ENCODE measurements at regions not wholly inside any gene's neighbourhood (a gene's known extent, or its start where the extent isn't known, plus 50 kb on each side); places are given as distances from the start of the nearest gene placed in this dataset.

DNA sequence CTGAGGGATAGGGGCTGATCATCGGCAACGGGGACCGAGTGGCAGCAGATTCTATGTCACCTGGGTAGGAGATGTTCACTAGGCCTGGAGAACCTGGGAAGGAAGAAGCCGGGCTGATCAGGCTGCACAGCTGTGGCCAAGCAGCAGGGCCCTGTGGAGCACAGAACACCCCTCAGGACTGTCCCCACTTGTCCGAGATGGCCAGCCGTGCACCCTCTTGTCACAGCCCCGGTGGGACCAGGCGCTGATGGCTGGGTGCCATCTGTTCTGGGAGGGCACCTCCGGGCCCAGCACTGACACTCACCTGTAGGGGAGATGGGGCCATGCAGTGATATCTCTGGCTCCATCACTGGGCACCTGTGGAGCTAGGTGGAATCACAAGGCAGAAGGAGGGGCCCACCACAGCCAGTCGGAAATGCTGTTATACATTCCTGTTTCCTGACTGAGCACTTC lies 217.9 kb upstream of the RAB6C start (continued):
- no peak for TF ChIP-seq REST (IDR thresholded peaks at IDR 0.05)

DNA sequence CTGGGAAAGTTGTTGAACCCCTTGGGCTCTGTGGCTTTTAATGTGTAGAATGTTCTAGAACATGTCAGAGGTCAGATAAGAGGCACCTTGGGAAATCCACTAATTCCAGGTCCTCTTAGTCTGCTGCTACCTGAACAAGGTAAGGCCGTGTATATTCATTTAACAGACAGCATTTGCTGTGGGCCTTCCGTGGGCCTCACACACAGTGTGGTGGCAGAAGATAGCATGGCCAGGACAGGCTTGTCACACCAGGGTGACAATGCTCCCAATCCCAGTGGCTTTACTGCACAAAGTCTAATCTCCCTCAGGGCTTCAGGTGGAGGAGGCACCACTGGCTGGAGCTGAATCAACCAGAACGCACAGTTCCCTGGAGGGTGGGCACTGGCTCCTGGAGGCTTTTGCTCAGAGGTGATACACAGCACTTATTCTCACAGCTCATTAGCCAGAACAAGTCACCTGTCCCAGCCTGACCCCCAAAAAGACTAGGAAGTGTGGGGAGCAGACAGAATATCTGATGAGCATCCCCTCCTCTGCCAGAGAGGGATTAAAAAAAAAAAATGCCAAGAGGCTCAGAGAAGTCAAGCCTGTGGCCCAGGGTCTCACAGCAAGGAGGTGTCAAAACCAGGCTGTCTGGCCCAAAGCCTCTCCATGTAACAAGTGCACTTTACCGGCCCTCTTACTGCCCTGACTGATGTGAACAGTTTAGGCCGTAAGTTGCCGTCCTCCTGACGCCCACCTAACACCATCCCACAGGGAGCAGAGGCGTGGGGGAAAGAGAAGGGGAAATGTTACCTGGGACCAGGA lies 216.9 kb upstream of the RAB6C start:
- WGBS: 88% methylated on average over 8 of the region's 8 CpGs
- Histone ChIP-seq H3K9ac (ENCODE audit: low read depth in 1 of 2, low read length in 2 of 2) (no peak overlapping the region), H3K27me3 (ENCODE audit: control insufficient read depth in 4 of 4, insufficient read depth in 4 of 4, low read length in 3 of 4) (no peaks in the 10 kb centered on the region), H3K4me3 (ENCODE audit: low read depth in 1 of 3, low read length in 3 of 3) (no peak overlapping the region), H3K27ac (ENCODE audit: low read depth in 1 of 2, low read length in 2 of 2) (no peak overlapping the region), H3K36me3 (ENCODE audit: control insufficient read depth in 4 of 4, insufficient read depth in 3 of 4, low read depth in 1 of 4, low read length in 3 of 4) (no peaks in the 10 kb centered on the region), H3K9me3 (ENCODE audit: control insufficient read depth in 4 of 4, low read length in 3 of 4) (no peaks in the 10 kb centered on the region), H3K4me1 (ENCODE audit: control insufficient read depth in 4 of 4, insufficient read depth in 4 of 4, low read length in 3 of 4) (no peaks in the 10 kb centered on the region)
- no peak for TF ChIP-seq FOXA1 (IDR thresholded peaks at IDR 0.05)
- no peak for TF ChIP-seq EGR1 (IDR thresholded peaks at IDR 0.05; ENCODE audit: low read depth in 2 of 2)
- TF ChIP-seq REST (IDR thresholded peaks at IDR 0.05): no peak
- no peak for TF ChIP-seq TAF1 (conservative IDR thresholded peaks at IDR 0.05)
- TF ChIP-seq, protein P1, sequence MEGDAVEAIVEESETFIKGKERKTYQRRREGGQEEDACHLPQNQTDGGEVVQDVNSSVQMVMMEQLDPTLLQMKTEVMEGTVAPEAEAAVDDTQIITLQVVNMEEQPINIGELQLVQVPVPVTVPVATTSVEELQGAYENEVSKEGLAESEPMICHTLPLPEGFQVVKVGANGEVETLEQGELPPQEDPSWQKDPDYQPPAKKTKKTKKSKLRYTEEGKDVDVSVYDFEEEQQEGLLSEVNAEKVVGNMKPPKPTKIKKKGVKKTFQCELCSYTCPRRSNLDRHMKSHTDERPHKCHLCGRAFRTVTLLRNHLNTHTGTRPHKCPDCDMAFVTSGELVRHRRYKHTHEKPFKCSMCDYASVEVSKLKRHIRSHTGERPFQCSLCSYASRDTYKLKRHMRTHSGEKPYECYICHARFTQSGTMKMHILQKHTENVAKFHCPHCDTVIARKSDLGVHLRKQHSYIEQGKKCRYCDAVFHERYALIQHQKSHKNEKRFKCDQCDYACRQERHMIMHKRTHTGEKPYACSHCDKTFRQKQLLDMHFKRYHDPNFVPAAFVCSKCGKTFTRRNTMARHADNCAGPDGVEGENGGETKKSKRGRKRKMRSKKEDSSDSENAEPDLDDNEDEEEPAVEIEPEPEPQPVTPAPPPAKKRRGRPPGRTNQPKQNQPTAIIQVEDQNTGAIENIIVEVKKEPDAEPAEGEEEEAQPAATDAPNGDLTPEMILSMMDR (IDR thresholded peaks at IDR 0.05; ENCODE audit: low read depth, low read length, missing input control): no peak
- TF ChIP-seq HNF4A (conservative IDR thresholded peaks at IDR 0.05): no peak
- no peak for TF ChIP-seq GABPA (IDR thresholded peaks at IDR 0.05 in 1 of 2, conservative IDR thresholded peaks at IDR 0.05 in 1 of 2)
- DNase-seq (ENCODE audit: low spot score): peak; percentile 23

DNA sequence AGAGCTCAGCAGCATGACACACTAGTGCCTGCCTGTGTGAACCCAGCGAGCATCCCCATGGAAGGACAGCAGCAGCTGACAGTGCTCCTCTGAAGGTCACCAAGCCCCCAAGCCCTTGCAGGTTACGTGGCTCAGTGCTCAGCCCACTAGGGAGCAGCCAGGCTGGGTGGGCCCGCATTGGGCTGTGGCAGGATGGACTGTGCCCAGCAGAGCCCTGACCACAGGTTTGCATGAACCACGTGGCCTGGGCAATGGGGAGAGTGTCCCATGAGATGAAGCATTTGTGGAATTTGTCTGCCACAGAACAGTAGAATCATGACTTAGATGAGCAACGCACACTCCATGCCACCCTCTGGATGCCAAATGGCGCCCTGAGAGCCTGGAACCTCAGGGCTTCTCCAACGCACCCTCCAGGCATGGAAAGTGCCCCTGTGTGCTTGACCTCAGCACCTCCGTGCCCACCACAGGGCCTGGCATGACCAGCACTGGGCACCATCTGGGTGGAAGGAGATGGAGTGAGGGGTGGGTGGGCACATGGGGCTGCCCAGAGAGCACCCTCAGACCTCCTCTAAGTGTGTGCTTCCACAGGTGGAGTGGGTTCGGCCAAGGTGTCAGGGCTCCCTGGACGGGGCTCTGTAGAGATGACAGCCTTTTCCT lies 216.1 kb upstream of the RAB6C start:
- no peak overlapping the region for H3K4me3 ChIP-seq (ENCODE audit: low read depth in 1 of 3, low read length in 3 of 3)
- H3K27me3 ChIP-seq (ENCODE audit: control insufficient read depth in 4 of 4, insufficient read depth in 4 of 4, low read length in 3 of 4): no peaks in the 10 kb centered on the region
- peak; percentile 28 for DNase-seq (ENCODE audit: low spot score)
- H3K9me3 ChIP-seq (ENCODE audit: control insufficient read depth in 4 of 4, low read length in 3 of 4): no peaks in the 10 kb centered on the region
- H3K9ac ChIP-seq (ENCODE audit: low read depth in 1 of 2, low read length in 2 of 2): no peak overlapping the region
- 88% methylated on average over 10 of the region's 10 CpGs for WGBS
- H3K27ac ChIP-seq (ENCODE audit: low read depth in 1 of 2, low read length in 2 of 2): no peak overlapping the region
- TF ChIP-seq NR2F2 (IDR thresholded peaks at IDR 0.05): no peak
- no peak for TF ChIP-seq ATF3 (IDR thresholded peaks at IDR 0.05)
- TF ChIP-seq, protein P1 (IDR thresholded peaks at IDR 0.05; ENCODE audit: low read depth, low read length, missing input control): no peak
- no peaks in the 10 kb centered on the region for H3K4me1 ChIP-seq (ENCODE audit: control insufficient read depth in 4 of 4, insufficient read depth in 4 of 4, low read length in 3 of 4)
- H3K36me3 ChIP-seq (ENCODE audit: control insufficient read depth in 4 of 4, insufficient read depth in 3 of 4, low read depth in 1 of 4, low read length in 3 of 4): no peaks in the 10 kb centered on the region

Data from liver (tissue), 8 donors.